ENCODE measurements at regions not wholly inside any gene's neighbourhood (a gene's known extent, or its start where the extent isn't known, plus 50 kb on each side); places are given as distances from the start of the nearest gene placed in this dataset.
"Not testable (repeated sequence)": the region's sequence is repeated elsewhere in the genome, so short reads cannot be mapped to it uniquely, and the experiment has no call there.

DNA sequence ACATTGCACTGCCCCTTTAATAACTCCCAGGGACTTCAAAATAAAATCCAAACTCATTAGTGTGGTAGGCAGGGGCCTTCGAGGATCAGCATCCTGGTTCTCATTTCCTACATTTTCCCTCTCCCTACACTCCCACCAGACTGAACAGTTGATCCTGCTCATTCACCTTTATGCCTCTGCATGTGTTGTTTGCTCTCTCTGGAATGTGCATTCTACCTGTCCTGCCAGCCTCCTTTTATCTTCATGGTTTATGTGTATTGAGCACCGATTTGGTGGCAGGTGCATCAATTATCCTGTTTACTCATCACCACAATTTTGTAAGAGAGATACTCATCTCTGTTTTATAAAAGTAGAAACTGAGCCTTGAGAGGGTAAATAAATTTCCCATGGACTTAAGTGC lies 125.0 kb downstream of the ADSS2 start:
- no peak for DNase-seq

DNA sequence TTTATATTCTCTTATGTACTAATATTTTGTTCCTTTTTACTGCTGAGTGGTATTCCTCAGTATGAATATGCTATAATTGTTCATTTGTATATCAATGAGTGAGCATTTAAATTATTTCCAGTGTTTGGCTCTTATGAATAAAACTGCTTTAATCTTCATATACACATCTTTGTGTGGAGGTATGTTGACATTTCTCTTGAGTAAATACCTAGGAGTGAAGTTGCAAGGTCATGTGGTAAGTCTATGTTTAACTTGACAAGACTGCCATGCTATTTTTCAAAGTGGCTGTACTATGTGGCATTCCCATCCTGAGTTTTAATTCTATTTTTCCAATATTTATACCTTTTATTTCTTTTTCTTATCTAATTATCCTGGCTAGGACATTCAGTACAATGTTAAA lies 124.2 kb downstream of the ADSS2 start:
- DNase-seq = no peak

DNA sequence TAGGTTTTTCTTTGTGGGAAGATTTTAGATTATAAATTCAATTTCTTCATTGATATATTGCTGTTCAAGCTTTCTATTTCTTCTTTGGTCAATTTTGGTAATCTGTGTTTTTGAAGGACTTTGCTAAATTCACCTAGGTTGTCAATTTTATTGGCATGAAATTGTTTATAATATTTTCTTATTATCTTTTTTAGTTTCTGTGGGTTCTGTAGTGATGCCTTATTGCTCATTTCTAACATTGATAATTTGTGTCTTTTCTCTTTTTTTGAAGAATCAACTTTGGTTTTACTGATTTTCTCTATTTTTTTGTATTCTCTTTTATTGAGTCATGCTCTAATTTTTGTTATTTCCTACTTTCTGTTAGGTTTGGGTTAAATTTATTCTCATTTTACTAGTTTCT lies 123.2 kb downstream of the ADSS2 start:
- DNase-seq = no peak

DNA sequence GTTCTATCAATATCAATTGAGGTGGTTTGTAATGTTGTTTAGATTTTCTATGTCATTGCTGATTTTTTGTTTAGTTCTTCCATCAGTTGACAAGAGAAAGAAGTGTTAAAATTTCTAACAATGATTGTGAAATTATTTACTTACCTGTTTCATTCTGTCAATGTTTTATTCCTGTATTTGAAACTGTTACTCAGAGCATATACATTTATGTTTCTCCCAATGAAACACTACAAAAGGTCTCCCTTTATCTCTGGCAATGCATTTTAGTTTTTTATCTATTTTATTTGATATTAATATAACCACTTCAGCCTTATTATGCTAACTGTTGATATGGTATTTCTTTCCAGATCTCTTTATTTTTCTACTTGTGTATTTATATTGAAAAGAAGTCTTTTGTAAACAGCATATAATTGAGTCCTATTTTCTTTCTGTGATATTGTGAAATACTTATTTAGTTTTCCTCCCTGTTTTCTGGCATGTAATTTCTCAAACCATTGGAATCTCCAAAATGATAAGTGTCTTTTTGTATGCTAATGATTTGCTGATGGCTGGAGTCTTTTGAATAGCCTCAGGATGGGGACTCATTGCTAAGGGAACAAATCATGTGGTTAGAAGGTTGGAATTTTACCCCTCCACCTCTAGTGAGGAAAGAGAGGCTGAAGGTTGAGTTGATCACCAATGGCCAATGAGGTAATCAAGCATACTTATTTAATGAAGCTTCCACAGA lies 122.0 kb downstream of the ADSS2 start:
- DNase-seq = no peak

DNA sequence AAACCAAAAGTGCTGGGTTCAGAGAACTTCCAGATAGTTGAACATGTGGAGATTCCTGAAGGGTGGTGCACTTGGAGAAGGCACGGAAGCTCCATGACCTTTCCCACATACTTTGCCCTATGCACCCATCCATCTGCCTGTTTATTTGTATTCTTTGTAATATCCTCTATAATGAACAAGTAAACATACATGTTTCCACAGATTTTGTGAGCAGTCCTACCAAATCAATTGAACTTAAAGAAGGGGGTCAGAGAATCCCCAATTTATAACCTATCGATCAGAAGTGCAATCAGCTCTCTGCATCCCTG lies 121.4 kb downstream of the ADSS2 start:
- DNase-seq = no peak

DNA sequence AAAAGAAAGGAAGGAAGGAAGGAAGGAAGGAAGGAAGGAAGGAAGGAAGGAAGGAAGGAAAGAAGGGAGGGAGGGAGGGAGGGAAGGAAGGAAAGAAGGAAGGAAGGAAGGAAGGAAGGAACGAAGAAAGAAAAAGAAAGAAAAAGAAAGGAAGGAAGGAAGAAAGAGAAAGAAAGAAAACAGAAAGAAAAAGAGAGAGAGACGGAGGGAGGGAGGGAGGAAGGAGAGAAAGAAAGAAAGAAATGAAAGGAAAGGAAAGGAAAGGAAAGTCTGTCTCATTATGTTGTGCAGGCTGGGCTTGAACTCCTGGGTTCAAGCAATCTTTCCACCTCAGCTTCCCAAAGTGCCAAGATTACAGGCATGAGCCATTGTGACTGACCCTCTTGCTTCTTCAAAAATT lies 118.9 kb downstream of the ADSS2 start:
- DNase-seq = not testable (repeated sequence)

DNA sequence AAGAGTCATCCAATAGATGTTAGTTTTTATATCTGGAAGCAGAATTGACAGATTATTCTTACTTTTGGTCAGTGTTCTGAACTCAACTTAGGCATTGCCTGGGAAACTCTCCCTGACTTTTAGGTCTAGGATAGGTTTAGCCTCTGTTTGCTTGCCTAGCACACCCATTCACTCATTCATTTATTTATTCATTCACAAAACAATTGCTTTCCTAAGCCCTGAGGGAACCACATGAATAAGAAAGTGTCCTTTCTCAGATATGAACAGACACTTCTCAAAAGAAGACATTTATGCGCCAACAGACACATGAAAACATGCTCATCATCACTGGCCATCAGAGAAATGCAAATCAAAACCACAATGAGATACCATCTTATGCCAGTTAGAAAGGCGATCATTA lies 117.4 kb downstream of the ADSS2 start:
- not testable (repeated sequence) for DNase-seq

DNA sequence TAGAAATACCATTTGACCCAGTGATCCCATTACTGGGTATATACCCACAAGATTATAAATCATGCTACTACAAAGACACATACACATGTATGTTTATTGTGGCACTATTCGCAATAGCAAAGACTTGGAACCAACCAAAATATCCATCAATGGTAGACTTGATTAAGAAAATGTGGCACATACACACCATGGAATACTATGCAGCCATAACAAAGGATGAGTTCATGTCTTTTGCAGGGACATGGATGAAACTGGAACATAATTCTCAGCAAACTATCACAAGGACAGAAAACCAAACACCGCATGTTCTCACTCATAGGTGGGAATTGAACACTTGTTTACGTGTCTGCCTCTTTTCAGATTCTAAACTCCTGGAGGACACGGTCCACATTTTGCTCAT lies 116.9 kb downstream of the ADSS2 start:
- not testable (repeated sequence) for DNase-seq

DNA sequence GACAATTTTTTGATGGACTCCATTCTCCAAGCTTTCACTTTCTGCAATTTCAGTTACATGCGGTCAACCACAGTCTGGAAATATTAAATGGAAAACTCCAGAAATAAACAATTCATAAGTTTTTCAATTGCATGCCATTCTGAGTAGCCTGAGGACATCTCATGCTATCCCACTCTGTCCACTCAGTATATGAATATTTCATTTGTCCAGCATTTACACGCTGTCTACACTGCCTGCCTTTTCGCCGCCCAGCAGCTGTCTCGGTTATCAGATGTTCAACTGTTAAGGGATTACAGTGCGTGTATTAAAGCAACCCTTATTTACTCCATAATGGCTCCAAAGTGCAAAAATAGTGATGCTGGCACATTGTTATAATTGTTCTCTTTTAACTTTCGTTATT lies 116.3 kb downstream of the ADSS2 start:
- DNase-seq = no peak

DNA sequence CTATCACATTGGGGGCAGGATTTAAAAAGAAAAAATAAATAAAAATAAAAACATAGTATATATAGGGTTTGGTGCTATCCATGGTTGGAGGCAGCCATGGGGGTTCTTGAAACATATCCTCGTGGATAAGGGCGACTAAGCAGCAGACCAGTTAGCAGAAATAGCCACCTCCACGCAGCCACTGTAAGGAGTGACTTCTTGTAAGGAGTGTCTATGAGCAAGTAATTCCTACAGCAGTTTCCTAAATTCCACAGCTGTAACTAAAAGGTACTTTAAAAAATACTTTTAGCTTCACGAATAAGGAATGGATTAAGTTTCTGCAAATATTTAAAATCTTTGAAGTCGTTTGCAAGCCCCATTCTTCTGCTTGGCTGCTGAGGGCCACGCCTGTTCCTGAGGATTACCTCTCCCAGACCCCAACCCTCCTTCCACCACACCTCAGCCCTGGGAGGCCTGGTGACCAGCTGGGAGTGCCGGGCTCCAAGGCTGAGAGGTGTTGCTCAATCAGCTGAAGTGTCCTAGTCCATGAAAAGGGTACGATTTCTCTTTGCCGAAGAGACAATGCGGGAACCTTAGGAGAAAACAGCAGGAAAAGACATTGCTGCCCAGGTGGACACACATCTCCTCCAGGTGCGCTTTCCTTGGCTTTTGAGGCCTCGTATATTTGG lies 115.3 kb downstream of the ADSS2 start:
- DNase-seq = no peak

DNA sequence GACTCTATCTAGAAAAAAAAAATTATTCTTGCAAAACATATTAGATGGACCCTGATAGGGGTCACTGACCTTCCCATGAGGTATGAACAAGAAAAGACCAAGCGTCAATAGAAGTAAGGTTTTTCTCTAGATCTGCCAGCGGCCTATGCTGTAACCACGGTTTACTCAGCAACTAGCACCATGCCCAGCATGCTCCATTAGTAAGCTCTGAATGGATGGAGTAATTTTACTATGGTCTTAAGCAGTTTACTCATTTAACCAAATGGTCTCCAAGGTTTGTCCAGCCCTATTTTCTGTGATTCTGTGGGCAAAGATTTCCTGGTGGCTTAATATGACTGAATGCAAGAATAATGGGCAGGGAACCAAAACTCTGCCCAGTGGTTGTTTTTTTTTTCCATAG lies 113.9 kb downstream of the ADSS2 start:
- no peak for DNase-seq

DNA sequence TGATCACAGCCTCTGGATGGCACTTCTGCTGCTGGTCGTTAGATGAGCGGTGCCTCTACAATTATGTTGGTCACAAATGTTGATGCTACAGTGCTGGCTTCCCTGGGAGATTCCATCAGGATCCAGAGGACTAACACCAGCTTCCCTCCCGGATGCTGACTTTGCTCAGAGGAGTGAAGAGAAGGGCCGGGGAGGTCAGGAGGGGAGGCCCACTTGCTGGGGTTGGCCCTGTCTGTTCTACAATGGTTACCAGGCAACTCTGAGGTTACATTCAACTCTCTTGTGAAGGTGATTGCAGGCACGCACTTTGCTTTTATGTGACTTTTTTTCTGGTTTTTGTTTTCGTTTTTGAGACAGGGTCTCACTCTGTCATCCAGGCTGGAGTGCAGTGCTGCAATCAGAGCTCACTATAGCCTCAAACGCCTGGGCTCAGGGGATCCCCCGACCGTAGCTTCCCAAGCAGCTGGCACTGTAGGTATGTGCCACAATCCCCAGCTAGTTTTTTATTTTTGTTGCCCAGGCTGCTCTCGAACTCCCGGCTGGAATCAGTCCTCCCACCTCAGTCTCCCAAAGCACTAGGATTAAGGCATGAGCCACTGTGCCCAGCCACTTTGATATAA lies 112.5 kb downstream of the ADSS2 start:
- DNase-seq = no peak

DNA sequence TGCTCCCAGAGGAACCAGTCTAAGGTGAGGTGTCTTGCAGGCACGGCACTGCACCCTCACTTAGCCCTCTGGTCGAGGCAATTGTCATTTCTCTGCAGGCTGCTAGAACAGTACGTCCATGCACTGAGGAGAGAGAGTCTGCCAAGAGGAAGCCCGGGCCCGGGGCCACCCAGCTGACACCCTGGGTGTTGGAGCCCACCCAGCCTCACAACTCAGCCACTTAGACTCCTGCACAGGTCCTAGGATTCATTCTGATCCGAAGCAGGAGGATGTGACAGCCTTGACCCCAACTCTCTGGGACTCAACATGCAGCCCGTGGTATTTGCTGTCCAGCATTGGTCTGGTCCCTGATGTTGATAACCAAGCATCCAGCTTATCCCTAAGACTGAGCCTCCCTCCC lies 111.9 kb downstream of the ADSS2 start:
- DNase-seq = no peak

DNA sequence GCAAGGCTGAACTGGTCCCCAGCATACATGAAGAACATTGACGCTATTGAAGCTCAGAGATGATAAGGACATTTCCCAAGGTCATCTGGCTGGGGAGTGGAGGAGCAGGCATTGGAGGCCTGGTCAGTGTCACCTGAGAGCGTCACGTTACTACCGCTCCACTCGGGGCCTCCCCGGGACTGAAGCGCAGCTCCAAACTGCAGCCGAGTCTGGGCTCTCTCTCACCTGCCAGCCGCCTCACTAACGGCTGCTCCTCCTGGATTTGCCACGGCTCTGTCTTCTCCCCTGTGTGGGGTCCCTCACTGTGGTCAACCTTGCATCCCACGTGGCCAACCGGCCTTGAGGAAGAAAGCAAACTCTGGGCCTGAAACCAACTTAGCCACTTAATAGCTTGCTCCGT lies 111.3 kb downstream of the ADSS2 start:
- DNase-seq = no peak

DNA sequence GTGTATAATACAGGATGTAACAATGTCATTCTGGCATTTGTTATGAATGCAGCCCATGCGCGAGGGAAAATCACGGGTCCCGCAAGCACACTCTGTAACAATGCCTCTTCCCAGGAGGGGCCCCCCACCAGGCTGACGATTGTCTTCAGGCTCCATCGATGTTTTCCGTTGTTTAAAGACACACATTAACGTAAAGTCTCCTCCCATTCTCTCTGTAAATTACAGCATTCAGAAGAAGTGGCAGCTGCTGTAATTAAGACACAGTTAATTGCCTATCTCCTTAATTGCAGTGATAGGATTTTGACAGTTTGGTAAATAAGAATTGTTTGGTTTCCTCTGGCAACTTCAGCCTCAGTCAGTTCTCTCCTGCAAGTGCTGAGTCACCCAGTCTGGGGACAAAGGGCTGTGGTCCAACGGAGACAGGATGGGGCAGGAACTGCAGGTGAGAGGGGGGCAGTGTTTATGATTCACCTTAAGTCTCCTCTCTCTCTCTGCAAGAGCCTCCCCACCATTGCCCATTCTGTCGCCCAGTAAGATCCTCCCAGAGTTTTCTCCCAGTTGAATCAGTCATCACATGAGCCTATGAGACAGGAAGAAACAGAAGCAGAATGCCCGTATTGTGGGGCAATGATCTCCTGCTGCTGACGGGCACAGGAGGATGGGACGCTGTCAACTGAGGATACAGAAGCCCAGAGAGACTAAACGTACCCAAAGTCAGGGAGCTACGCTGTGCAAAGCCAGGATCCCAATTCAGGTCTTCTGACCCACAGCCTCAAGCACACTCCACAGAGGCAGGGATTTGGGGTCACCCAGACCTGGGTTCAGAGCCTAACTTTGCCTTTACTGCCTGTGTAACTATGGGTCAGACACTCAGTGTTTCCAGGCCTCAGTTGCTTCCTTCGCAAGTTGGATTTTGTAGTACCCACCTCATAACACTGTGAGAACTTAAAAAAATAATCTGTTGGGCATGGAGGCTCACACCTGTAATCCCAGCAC lies 110.0 kb downstream of the ADSS2 start:
- peak; percentile 83 for DNase-seq

DNA sequence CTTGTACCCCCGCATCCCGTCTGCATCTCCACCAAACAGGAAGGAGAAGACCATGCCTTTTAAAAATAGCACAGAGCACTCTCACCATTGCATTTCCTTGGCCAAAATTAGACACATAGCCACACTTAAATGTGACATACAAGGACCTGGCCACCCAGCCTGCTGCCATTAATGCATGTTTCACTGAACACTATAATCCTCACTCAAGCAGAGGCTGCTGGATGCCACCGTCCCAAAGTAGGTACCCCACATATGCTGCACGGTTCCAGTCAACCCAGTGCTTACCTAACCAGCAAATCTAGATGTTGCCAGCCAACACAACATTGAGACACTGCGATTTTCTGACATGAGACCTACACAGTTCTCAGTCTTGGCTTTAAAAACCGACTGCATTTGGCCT lies 107.7 kb downstream of the ADSS2 start:
- no peak for DNase-seq

DNA sequence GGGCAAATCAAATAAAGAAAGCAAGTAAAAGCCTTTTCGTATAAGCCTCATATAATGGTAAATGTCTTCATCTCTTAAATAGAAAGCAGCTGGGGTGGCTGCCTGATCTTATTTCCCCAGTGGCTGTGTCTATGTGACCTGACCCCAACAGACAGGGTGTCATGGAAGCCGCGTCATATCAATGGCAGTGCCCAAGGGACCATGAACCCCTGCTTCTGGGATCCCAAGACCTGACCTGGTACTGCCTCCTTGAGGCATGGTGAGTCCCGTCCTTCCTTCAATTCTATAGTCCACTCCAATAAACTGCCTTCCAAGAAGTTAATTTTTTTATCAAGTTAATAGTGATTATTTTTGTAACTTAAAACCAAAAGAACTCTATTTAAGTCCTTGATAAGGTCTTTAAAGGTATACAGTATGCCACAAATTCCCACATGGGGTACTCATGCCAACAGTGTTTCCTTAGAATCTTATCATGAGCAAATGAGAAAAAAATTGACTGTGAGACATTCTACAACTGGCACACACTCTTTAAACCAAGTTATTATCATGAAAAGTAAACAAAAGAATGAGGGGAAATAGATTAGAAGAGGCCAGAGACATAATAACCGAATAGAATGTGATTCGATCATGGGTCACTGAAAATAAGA lies 104.6 kb downstream of the ADSS2 start:
- no peak for DNase-seq

DNA sequence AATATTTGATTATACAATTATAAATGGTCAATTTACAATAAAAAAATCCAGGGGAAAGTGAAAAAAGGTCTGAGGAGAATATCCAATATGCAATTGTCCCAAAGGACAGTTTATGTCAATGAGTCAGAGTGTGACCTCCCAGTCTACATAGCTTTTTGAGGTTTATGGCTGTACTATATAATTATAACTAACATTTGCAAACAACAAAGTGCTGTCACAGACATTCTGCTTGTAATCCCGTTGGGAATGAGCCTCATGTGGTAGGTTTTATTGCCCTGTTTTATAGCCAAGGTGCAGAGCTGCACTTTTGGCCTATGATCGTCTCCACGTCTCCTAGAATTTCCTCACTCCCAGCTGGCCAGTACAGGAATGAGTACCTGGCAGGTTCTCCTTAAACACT lies 103.8 kb downstream of the ADSS2 start:
- no peak for DNase-seq

DNA sequence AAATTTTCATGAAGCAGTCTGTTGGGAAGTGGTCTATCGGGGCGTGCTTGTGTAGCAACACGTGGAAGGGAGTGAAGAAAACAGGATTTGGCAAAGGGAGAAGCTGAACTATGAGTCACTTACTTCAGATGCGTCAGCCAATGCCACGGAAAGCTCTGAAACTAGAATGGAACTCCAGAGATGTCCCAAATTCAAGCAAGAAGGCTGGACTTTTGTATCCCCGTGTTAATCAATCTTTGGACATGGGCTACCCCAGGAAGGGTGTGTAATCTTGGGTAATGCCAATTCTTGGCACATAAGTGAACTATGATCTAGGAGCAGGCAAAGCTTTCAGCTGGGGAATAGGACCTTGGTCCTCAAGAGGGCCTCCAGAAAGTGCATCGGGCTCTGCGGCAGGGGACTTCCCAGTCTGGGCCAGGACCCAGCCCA lies 102.6 kb downstream of the ADSS2 start:
- DNase-seq = no peak

DNA sequence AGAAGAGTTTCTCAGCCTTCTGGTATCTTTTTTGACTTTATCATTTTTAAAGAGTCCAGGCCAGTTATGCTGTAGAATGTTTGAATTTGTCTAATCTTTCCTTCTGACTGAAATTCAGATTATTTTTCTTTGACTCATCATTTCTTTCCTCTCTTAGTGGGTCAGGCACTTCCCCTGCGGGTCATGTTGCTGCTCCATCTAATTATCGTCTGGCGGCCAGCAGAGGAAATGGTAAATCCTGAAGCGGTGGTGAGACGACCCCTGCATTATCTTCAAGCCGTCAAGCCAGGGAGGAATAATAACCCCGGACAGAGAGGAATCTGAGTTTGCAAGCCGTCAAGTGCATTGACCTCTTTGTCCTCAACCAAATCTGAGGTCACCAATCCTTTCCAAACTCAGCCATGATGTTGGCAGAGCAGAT lies 102.1 kb downstream of the ADSS2 start:
- DNase-seq = peak; percentile 50

DNA sequence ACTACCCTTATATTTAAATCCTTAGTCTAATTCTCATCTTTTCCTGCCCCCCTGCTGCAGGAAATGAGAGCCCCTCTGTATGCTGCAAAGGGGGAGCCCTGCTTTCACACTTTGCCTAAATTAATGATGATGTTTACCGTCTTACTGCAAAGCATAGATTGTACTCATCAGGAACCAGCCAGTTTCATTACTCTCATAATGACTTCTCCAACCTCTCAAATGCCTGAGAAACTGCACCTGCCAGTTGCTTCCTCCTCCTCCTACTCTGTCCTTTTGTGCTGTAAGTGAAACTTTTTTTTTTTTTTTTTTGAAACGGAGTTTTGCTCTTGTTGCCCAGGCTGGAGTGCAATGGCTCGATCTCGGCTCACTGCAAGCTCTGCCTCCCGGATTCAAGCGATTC lies 101.7 kb downstream of the ADSS2 start:
- peak; percentile 77 for DNase-seq

DNA sequence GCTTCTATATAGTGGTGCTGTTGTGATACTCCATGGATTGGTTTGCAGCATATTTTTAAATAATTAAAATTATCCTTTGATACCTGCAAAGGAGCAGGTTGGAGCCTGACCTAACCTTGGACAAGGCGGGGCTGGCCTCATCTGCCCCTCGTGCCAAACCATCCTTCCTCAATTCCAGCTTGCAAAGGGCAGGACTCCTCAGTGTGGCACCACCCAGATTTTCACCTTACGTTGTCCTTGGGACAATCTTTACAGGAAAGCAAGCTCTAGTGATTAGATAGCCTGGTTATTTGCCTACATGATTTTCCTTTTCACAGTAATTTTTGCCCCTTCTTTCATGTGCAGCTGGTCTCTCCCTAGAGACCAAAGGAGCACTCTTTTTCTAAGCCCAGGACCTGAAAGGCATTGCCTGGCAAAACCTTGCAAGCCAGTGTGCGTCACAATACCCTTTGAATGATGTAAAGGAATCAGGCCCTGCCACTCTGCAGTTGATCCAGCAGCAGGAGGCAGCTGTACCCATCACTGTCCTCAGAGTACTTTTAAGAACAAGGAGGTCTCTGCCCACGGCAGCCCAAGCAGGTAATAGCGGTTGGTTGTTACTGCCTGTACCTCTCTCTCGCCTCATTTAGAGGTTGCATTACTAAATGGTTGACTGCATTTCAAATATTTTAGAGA lies 99.4 kb downstream of the ADSS2 start:
- no peak for DNase-seq

Data from activated CD4-positive, alpha-beta T cell treated with anti-CD3 and anti-CD28 coated beads, Interleukin-10, Interleukin-2, amounts not matched to agents 100 ng/mL and 50 ng/mL, durations not matched to agents 16 hours and 8 hours (primary cell).